ENCODE measurements at regions not wholly inside any gene's neighbourhood (a gene's known extent, or its start where the extent isn't known, plus 50 kb on each side); places are given as distances from the start of the nearest gene placed in this dataset.

DNA sequence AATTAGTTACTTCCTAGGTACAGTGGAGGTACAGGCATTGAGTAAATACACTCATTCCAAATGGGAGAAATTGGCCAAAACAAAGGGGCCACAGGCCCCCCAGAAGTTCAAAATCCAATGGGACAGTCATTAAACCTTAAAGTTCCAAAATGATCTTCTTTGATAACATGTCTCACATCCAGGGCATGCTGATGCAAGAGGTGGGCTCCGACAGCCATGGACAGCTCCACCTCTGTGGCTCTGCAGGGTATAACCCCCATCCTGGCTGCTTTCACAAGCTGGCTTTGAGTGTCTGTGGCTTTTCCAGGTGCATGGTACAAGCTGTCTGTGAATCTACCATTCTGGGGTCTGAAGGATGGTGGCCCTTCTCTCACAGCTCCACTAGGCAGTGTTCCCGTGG lies 488.7 kb downstream of the DCDC2C start:
- Histone ChIP-seq H2AFZ (ENCODE audit: control insufficient read depth, low read depth, low read length) (no peak overlapping the region), H3K4me1 (ENCODE audit: control insufficient read depth, insufficient read depth, low read length) (no peaks in the 10 kb centered on the region), H3K27ac (ENCODE audit: control insufficient read depth, insufficient read depth) (no peak overlapping the region), H4K20me1 (ENCODE audit: control insufficient read depth, insufficient read depth) (no peaks in the 10 kb centered on the region), H3K27me3 (replicated peaks in 1 of 2; ENCODE audit: control insufficient read depth in 2 of 2, insufficient read depth in 2 of 2, low read length in 1 of 2) (no peaks in the 10 kb centered on the region), H3K36me3 (ENCODE audit: control insufficient read depth in 2 of 2, insufficient read depth in 2 of 2, low read length in 1 of 2) (no peaks in the 10 kb centered on the region), H3K79me2 (ENCODE audit: control insufficient read depth, insufficient read depth, low read length) (no peaks in the 10 kb centered on the region), H3K9me3 (replicated peaks; ENCODE audit: control insufficient read depth, insufficient read depth, low read length) (no peaks in the 10 kb centered on the region), H3K4me2 (ENCODE audit: control insufficient read depth, insufficient read depth) (no peak overlapping the region), H3K9ac (ENCODE audit: control insufficient read depth, insufficient read depth, low read length) (no peak overlapping the region), H3K4me3 (no peak overlapping the region)
- intact Hi-C loops (cut with micrococcal nuclease; ENCODE audit: unreplicated experiment), result no loop called here
- no peak for FAIRE-seq
- POLR2A ChIA-PET, result no interaction called here
- SMC1A ChIA-PET (ENCODE audit: uncharacterized antibody, unreplicated experiment), result no interaction called here
- no peak for ATAC-seq
- CTCF ChIA-PET, result no interaction called here
- WGBS (ENCODE audit: insufficient coverage, insufficient replicate concordance, low lambda C conversion rate, missing lambda C conversion rate), result 0% methylated on average over 2 of the region's 2 CpGs
- in situ Hi-C loops (cut with MboI), result no loop called here
- DNase-seq (ENCODE audit: low read depth, low spot score), result no peak
- TF ChIP-seq BCL11A (IDR thresholded peaks at IDR 0.05; ENCODE audit: low read depth, low read length) (no peak), ZNF217 (IDR thresholded peaks at IDR 0.05) (no peak), RB1 (IDR thresholded peaks at IDR 0.05; ENCODE audit: borderline replicate concordance) (no peak), NR2F1 (conservative IDR thresholded peaks at IDR 0.05) (no peak), ESRRA (IDR thresholded peaks at IDR 0.05; ENCODE audit: low read length) (no peak), HDAC2 (IDR thresholded peaks at IDR 0.05) (no peak), RUNX3 (IDR thresholded peaks at IDR 0.05; ENCODE audit: low read length) (no peak), ZZZ3 (IDR thresholded peaks at IDR 0.05; ENCODE audit: control insufficient read depth, insufficient read length, low read depth) (no peak), RCOR1 (conservative IDR thresholded peaks at IDR 0.05; ENCODE audit: low read depth, low read length) (no peak), RELA (IDR thresholded peaks at IDR 0.05; ENCODE audit: borderline replicate concordance, partially characterized antibody) (no peak), FOS (IDR thresholded peaks at IDR 0.05; ENCODE audit: borderline replicate concordance, extremely low read depth, insufficient read length) (no peak), IKZF1 (conservative IDR thresholded peaks at IDR 0.05) (no peak), CHD1 (IDR thresholded peaks at IDR 0.05; ENCODE audit: low read depth, low read length) (no peak)
- TF ChIP-seq, protein P1, sequence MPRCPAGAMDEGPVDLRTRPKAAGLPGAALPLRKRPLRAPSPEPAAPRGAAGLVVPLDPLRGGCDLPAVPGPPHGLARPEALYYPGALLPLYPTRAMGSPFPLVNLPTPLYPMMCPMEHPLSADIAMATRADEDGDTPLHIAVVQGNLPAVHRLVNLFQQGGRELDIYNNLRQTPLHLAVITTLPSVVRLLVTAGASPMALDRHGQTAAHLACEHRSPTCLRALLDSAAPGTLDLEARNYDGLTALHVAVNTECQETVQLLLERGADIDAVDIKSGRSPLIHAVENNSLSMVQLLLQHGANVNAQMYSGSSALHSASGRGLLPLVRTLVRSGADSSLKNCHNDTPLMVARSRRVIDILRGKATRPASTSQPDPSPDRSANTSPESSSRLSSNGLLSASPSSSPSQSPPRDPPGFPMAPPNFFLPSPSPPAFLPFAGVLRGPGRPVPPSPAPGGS (IDR thresholded peaks at IDR 0.05; ENCODE audit: borderline replicate concordance, insufficient read depth, low read depth, low read length, poor library complexity, severe bottlenecking), result no peak
- TF ChIP-seq, protein P2, sequence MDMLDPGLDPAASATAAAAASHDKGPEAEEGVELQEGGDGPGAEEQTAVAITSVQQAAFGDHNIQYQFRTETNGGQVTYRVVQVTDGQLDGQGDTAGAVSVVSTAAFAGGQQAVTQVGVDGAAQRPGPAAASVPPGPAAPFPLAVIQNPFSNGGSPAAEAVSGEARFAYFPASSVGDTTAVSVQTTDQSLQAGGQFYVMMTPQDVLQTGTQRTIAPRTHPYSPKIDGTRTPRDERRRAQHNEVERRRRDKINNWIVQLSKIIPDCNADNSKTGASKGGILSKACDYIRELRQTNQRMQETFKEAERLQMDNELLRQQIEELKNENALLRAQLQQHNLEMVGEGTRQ (IDR thresholded peaks at IDR 0.05; ENCODE audit: borderline replicate concordance, low read depth, low read length), result no peak
- TF ChIP-seq, protein P3, sequence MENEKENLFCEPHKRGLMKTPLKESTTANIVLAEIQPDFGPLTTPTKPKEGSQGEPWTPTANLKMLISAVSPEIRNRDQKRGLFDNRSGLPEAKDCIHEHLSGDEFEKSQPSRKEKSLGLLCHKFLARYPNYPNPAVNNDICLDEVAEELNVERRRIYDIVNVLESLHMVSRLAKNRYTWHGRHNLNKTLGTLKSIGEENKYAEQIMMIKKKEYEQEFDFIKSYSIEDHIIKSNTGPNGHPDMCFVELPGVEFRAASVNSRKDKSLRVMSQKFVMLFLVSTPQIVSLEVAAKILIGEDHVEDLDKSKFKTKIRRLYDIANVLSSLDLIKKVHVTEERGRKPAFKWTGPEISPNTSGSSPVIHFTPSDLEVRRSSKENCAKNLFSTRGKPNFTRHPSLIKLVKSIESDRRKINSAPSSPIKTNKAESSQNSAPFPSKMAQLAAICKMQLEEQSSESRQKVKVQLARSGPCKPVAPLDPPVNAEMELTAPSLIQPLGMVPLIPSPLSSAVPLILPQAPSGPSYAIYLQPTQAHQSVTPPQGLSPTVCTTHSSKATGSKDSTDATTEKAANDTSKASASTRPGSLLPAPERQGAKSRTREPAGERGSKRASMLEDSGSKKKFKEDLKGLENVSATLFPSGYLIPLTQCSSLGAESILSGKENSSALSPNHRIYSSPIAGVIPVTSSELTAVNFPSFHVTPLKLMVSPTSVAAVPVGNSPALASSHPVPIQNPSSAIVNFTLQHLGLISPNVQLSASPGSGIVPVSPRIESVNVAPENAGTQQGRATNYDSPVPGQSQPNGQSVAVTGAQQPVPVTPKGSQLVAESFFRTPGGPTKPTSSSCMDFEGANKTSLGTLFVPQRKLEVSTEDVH (IDR thresholded peaks at IDR 0.05; ENCODE audit: low read depth, partially characterized antibody), result no peak
- TF ChIP-seq, protein P4, sequence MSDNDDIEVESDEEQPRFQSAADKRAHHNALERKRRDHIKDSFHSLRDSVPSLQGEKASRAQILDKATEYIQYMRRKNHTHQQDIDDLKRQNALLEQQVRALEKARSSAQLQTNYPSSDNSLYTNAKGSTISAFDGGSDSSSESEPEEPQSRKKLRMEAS (IDR thresholded peaks at IDR 0.05; ENCODE audit: low read depth, low read length), result no peak
- RAD21 ChIA-PET (ENCODE audit: unreplicated experiment), result no interaction called here
- BruUV-seq (replicated peaks), result no TSS peak

All from GM12878 (cell line).